SHP77 treated with DMSO at 0.1 percent for 48 hours (cell line): ENCODE measurements at regions not wholly inside any gene's neighbourhood (a gene's known extent, or its start where the extent isn't known, plus 50 kb on each side); places are given as distances from the start of the nearest gene placed in this dataset.

ENCODE experiments used
- DNase-seq: peaks from one replicate; lab custom pipeline; 2025; lab: John Stamatoyannopoulos, UW

DNA sequence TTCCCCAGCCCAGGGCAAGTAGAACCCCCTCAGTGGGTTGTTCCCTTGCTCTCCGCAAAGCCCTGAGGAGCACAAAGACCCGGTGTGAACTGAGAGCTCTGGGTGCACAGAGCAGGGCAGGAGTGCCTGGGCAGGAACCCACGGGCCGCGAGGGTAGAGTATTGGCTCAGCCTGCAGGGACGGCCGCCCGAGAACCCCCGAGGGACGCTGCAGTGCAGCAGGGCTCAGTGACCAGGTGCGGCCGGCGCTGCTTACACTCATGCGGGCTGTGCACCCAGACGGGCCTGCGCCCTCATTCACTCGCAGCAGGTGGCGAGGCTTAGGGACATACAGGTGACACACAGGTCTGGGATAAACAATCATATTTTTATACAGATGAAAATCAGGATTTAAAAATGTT, 51.9 kb upstream of the PDE10A start:
- DNase-seq = no peak

DNA sequence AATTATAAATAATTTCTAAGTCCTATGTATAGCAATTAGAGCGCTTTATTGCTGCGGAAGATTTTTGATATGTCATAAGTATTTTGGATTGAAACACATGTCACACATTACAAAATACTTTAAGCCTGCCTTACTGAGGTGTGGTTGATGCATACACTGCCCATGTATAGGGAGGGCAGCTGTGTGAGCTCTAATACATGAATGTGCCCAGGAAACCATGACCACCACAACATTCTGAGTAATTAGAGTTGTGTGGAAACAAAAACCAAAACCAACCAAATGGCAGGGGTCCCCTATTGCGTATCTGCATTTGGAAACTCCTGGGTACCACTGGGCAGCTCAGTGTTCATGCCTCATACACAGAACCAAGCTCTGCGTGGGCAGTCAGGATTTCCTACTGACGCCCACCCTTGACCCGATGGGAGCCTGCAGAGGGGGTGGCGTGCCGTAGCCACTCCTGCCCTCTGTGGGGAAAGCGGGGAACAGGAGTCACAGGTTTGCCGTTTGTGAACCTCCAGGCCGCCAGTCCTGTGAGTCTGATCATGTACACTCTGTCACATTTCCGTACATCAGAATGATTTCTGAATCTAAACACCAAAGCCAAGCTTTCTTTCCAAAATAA, 50.9 kb upstream of the PDE10A start:
- DNase-seq = no peak
